WTC11 (cell line): ENCODE measurements at regions not wholly inside any gene's neighbourhood (a gene's known extent, or its start where the extent isn't known, plus 50 kb on each side); places are given as distances from the start of the nearest gene placed in this dataset.

Source experiments
- ATF3 ChIP-seq: sonication (generic); formaldehyde crosslinking; conservative IDR thresholded peaks from 2 replicates; pipeline ENCODE4 v1.8.1; 2022; ENCODE audit warnings: mild to moderate bottlenecking, missing genetic modification reagents
- ATF6 ChIP-seq: sonication (generic); formaldehyde crosslinking; IDR thresholded peaks from 2 replicates; pipeline ENCODE4 v1.8.1; 2023; ENCODE audit warnings: mild to moderate bottlenecking, missing genetic modification reagents
- CREB1 ChIP-seq: sonication (generic); formaldehyde crosslinking; IDR thresholded peaks from 2 replicates; pipeline ENCODE4 v1.8.0; 2023; ENCODE audit warnings: mild to moderate bottlenecking, missing genetic modification reagents
- CTCF ChIP-seq: fragments of 200-600 bp; IDR thresholded peaks from 2 replicates; pipeline ENCODE4 v1.8.0; 2022; ENCODE audit warnings: antibody characterized with exemption
- E2F4 ChIP-seq: sonication (generic); formaldehyde crosslinking; IDR thresholded peaks from 2 replicates; pipeline ENCODE4 v1.8.1; 2022; ENCODE audit warnings: low read depth, mild to moderate bottlenecking, moderate library complexity, missing genetic modification reagents, borderline replicate concordance
- GTF2I ChIP-seq: fragments of 250-450 bp; sonication (Bioruptor Pico); conservative IDR thresholded peaks from 2 replicates; pipeline ENCODE4 v1.4.0; 2021; ENCODE audit warnings: mild to moderate bottlenecking
- MAX ChIP-seq: sonication (generic); formaldehyde crosslinking; IDR thresholded peaks from 2 replicates; pipeline ENCODE4 v1.8.0; 2022; ENCODE audit warnings: mild to moderate bottlenecking, missing genetic modification reagents
- MYBL2 ChIP-seq: sonication (generic); formaldehyde crosslinking; IDR thresholded peaks from 2 replicates; pipeline ENCODE4 v1.8.1; 2023; ENCODE audit warnings: mild to moderate bottlenecking, moderate library complexity, missing genetic modification reagents
- NR2C2 ChIP-seq: sonication (generic); formaldehyde crosslinking; IDR thresholded peaks from 2 replicates; pipeline ENCODE4 v1.8.0; 2022; ENCODE audit warnings: mild to moderate bottlenecking, missing genetic modification reagents
- ZNF219 ChIP-seq: sonication (generic); formaldehyde crosslinking; IDR thresholded peaks from 2 replicates; pipeline ENCODE4 v1.8.0; 2023; ENCODE audit warnings: missing genetic modification reagents, mild to moderate bottlenecking, borderline replicate concordance

- TF ChIP-seq CREB1 (CRISPR knock-in tag) (no peak), MAX (CRISPR knock-in tag) (no peak), ATF6 (CRISPR knock-in tag) (no peak), CTCF (no peak), E2F4 (CRISPR knock-in tag) (no peak), GTF2I (CRISPR knock-in tag) (no peak), MYBL2 (CRISPR knock-in tag) (no peak), ATF3 (no peak), ZNF219 (CRISPR knock-in tag) (no peak), NR2C2 (CRISPR knock-in tag) (no peak)
Observed at GRCh38 chr3:28739647-28740046, 391.0 kb upstream of the AZI2 start.
